Activated CD8-positive, alpha-beta memory T cell treated with anti-CD3 and anti-CD28 coated beads, Interleukin-2, amount 50 U/mL, for 4 hours (primary cell): ENCODE measurements at regions not wholly inside any gene's neighbourhood (a gene's known extent, or its start where the extent isn't known, plus 50 kb on each side); places are given as distances from the start of the nearest gene placed in this dataset.

Experiments
- DNase-seq: peaks from one replicate; pipeline ENCODE4 v3.0.0-alpha.2; 2020

GRCh38 chr22:27022274-27022895 lies 365.0 kb downstream of the MIAT start:
- no peak for DNase-seq

- DNase-seq: no peak
These were observed 365.5 kb downstream of the MIAT start for GRCh38 chr22:27022896-27023361.

DNA sequence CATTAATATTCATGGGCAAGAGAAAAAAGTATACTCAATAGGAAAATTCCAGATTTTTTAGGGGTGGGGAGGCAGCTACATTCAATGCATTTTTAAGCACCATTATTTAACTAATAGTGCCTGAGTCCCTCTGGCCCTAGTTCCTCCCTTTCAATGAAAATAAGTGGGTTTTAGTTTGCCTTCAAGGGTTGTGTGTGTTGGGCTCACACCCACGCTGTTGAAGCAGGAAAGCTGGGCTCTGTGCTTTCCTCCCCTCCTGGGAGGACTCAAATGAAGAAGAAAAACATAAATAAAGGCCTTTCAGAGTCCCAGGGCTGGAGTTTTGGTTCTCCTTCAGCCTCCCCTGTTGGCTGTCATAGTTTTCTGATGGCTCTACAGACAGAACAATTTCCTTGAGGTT lies 366.2 kb downstream of the MIAT start:
- no peak for DNase-seq

- DNase-seq: no peak
These were observed 367.6 kb downstream of the MIAT start for GRCh38 chr22:27024982-27025381.

DNA sequence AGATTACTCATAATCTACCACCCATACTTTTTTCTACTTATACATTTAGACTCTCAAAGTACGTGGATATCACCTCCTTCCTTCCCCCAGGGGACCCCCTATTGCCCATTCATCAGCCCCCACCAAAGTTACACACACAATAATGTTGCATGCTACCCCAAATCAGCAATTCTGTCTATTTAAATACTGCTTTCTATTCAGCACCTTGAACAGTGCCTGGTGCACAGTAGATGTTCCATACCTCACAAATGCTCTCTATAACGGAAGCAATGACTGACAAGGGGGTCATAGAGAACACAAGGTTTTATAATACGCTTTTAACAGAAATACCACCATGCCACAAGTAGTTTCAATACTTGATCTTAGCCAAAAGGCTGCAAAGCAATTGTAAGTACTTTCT lies 370.7 kb downstream of the MIAT start:
- no peak for DNase-seq

- DNase-seq: no peak
These were observed 372.3 kb downstream of the MIAT start for GRCh38 chr22:27029584-27030130.

DNA sequence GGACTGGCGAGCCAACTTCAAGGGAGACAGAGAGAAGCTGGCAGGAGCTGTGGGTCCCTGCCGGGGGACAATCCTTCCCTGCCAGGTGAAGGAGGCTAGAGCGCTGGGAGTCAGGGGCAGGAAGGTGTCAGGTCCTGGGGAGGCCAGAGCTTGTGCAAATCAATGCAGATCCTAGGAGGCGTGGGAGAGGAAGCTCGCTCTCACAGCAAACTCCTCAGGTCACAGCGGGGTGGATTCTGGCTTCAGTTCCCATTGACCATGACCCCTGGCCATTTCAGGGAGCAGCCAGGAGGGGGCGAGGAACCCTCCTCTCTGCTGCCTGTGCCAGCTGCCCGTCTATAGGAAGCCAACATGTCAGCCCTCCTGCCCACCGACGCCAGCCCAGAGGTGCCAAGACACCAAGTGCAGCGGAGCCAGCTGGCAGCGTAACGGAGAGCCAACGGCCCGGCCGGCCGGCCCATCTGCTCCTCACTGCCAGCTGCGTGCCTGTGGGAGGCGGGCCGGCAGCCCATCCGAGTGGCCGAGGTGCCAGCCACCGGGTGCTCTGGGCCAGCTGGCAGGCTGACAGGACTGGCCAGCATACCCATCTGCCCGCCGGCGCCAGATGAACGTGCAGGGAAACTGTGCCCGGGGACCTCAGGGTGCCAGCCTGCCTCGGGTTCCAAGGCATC lies 374.8 kb downstream of the MIAT start:
- DNase-seq: no peak

GRCh38 chr22:27041745-27042310 lies 384.4 kb downstream of the MIAT start:
- DNase-seq: no peak

GRCh38 chr22:27043262-27043661 lies 385.9 kb downstream of the MIAT start:
- no peak for DNase-seq

- DNase-seq: no peak
These were observed 387.9 kb downstream of the MIAT start for GRCh38 chr22:27045103-27045947.

GRCh38 chr22:27046086-27046485 lies 388.7 kb downstream of the MIAT start:
- no peak for DNase-seq

DNA sequence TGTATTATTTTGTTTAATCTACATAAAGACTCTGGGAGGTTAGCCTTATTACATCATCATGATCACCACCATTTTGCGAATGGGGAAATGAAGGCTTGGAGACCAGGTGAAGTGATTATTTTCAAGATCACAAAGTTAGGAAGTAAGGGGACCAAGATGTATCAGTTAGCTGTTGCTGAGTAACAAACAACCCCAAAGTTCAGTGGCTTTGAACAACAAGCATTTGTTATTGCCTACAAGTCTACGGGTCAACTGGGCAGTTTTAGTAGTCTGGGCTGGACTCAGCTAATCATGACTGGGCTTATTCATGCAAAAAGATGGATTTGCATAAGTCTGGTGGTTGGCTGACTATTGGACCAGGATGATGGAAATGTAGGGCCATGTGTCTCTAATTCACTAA lies 389.2 kb downstream of the MIAT start:
- no peak for DNase-seq

- DNase-seq: no peak
These were observed 393.4 kb downstream of the MIAT start for GRCh38 chr22:27050771-27051170.

- DNase-seq: no peak
These were observed 394.0 kb downstream of the MIAT start for GRCh38 chr22:27051407-27051806.

- no peak for DNase-seq
These were observed 400.3 kb downstream of the MIAT start for GRCh38 chr22:27057717-27058116.

GRCh38 chr22:27060190-27060589 lies 402.8 kb downstream of the MIAT start:
- DNase-seq: no peak

DNA sequence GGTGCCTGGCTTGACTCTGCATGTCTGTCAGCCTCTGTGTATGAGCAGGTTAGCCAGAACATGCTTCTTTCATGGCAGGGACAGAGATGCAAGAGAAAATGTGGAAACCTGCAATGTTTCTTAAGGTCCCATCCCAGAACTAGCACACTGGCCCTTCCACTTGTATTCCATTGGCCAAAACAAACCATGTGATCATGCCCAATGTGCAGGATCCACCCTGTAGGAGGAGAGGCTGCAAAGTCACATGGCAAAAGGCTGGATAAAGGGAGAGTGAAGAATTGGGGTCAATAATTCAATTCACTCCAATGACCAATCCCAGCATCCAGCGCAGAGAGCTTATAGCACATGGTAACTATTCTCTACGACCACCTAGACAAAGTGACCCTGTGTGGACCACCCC lies 405.5 kb downstream of the MIAT start:
- no peak for DNase-seq

- no peak for DNase-seq
These were observed 406.0 kb downstream of the MIAT start for GRCh38 chr22:27063406-27063805.

DNA sequence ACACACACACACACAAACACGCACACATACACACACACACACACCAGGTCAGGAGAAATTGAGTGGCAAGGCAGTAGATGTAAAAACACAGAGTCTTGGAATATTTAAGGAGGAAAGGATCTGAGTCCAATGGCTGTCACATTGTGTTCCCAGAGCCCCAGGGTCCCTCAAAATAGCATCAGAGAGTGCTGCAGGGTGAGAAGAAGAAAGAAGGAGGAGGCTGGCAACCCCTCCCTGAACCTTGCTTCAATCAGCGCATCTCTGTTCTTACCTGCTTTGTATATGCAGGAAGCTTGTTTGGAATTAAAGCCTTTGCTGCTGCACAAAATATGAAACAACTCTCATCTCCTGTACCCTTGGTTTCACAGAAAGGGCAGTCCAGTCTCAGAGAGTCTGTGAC lies 406.5 kb downstream of the MIAT start:
- no peak for DNase-seq

DNA sequence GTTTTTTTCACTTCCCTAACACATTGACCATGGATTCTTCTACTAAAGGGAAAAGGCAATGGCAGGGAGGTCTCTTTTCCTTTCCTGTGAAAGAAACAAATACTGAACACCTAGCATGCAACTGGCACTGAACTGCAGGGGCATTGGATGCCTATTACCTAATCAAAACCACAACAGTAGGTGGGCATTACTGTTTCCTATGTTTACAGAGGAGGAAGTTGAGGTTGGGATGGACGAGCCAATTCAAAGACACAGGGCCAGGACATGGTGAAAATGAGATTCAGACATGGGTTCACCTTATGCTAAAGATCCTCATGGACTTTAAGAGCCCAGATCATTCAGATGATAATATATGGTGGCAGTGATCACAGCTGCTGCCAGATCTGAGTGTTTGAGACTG lies 407.0 kb downstream of the MIAT start:
- no peak for DNase-seq

DNA sequence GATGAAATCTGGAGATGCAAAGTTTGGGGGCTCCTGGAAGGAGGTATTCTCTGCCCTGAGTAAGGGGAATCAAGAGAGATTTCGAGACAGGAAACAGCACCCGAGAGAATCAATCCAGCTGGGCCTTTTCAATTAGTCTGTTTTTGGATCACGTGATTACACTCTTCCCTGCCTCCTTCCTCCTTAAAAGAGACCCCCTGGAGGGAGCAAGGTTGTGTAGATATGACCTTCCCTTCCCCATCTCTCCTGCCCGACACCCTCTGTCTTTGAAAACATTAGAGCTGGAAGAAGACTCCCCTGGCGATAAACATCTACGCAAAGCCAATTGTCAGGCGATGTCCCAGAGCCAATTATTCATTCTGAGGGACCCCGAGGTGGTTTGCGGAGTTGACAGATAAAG lies 407.9 kb downstream of the MIAT start:
- no peak for DNase-seq

DNA sequence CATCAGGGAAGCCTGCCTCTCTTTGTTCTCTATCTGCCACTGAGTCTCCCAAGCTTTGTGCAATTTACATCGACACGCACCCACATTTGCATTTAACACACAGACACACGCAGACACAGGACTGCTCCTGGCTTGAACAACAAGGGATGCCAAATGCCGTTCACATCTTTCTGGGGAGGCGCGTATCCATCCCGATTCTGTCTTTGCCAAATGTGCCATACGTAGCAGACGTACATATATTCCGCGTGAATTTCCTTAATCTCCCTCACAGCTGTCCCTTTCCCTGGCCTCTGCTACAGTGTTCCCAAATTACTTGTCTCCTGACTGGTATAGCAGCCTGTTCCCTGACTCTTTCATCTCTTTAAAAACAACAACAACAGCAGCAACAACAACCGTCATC lies 409.5 kb downstream of the MIAT start:
- DNase-seq: no peak

- DNase-seq: no peak
These were observed 410.7 kb downstream of the MIAT start for GRCh38 chr22:27068121-27068520.
